ENCODE measurements at regions not wholly inside any gene's neighbourhood (a gene's known extent, or its start where the extent isn't known, plus 50 kb on each side); places are given as distances from the start of the nearest gene placed in this dataset.
A peak's percentile ranks its signal among the peaks of the same experiment; 100 is the strongest.
"Not testable (repeated sequence)": the region's sequence is repeated elsewhere in the genome, so short reads cannot be mapped to it uniquely, and the experiment has no call there.

GRCh38 chr2:203585516-203585915 is 50.4 kb upstream of the RAPH1 start:
- no peak for DNase-seq

GRCh38 chr2:203586206-203586605 is 51.1 kb upstream of the RAPH1 start:
- no peak for DNase-seq

DNA sequence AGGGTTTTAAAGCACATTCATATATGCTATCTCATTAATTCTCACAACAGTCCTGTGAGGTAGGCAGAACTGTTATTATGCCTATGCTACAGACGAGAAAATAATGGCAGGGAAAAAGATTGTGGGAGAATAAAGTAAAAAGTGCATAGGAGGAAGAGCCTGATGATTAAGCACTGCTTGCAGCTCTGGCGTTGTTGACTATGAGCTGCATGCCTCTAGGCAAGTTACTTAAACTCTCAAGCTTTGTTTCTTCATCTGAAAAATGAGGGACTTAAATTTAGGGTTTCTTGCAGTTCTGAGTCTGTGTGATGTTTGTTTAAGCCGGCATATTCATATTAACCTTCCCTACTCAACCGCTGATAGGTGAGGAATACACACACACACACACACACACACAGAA is 51.6 kb upstream of the RAPH1 start:
- DNase-seq: no peak

DNA sequence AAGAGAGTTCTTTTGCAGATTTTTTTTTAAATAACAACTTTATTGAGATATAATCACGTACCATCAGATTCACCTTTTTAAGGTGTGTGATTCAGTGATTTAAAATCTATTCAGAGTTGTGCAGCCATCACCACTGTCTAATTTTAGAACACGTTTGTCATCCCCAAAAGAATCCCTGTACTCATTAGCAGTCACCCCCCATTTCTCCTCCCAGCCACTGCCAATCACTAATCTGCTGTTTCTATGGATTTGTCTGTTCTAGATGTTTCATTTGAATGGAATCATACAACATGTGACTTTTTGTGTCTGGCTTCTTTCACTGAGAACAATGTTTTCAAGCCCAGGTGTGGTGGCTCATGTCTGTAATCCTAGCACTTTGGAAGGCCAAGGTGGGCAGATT is 55.4 kb upstream of the RAPH1 start:
- no peak for DNase-seq

DNA sequence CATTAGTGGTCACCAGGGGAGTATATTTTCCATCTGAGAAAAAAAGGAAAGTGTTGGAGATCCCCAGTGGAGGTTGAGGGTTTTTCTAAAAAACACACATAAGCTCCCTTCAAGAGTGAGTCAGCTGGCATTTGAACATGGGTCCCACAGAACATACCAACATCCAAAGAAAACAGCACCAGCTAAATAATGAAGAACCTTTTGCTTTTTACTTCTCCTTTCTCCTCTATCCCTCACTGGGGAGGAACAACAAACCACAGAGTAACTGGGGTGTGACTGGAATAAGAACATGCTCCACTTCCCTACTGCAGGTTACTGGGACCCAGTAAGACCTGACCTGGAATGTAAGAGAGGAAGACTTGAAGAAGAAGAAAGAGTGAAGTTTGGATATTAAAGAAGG is 56.5 kb upstream of the RAPH1 start:
- DNase-seq: no peak

DNA sequence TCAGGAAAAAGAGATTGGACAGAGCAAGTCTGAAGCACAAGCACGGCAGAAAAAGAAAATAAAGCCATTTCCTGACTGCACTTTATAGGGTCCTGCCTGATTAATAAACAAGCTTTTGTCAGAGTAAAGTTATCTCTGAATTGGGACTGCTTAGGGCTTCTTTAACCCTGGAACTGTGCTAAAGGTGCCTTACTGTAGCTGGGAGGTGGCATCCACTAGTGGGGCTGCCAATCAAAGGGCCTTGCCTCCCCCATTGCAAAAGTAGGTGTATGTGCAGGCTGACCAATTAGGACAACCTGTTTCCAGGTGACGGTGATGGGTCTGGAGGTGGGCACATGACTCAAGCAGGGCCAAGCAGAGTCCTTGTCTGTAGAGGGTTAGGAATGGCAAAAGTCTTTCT is 57.4 kb upstream of the RAPH1 start:
- no peak for DNase-seq

GRCh38 chr2:203594541-203594940 is 59.4 kb upstream of the RAPH1 start:
- no peak for DNase-seq

DNA sequence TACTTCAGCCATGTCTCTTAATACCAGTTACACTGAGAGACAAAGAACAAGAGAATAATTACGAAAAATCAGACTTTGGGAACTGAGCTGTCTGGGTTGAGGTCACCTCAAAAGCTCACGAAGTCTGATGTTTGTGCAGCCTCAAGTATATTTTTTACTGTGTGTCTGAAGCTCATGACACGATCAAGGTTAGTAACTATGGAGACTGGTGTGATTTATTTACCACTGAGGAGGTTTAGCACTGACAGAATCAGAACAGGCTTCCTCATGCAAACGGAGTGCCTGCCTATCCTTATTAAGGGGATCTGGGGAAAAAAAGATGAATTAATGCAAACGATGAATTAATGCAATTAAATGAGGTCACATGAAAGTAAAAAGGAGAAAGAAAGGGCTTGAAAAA is 61.1 kb upstream of the RAPH1 start:
- DNase-seq: no peak

DNA sequence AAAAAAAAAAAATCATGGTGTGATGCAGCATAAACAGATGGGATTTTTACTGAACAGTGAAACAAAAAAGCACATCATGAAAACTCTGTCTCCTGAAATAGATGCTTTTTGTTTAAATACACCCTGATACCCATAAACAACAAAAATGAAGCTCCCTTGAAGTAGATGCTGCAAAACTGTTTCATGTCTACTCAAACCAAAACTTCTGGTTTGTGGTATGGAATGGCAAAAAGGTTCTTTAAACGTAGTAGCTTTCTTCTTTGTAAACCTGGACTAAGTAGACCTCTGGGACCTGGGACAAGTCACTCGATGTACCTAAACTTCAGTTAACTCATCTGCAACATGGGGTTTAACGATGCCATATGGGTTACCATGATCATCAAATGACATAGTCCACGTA is 64.4 kb upstream of the RAPH1 start:
- DNase-seq: peak in 1 of 5 donors; percentile 74

DNA sequence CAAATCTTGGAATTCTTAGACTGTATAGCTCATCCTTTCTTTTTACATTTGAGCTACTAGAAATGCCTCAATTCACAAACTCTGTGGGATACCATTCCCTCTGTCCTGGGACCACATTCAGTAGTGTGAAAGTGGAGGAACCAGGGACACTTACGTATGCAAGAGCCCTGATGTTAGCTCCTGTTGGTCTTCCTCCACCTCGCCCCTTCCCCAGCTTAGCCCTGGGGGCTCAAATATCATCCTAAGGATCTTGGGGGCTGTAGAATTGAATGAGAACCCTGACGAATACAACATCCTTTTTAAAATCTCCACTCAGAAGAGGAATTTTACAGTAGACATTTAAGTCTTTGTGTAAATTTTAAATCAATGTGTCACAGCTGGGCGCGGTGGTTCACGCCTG is 65.2 kb upstream of the RAPH1 start:
- no peak for DNase-seq

DNA sequence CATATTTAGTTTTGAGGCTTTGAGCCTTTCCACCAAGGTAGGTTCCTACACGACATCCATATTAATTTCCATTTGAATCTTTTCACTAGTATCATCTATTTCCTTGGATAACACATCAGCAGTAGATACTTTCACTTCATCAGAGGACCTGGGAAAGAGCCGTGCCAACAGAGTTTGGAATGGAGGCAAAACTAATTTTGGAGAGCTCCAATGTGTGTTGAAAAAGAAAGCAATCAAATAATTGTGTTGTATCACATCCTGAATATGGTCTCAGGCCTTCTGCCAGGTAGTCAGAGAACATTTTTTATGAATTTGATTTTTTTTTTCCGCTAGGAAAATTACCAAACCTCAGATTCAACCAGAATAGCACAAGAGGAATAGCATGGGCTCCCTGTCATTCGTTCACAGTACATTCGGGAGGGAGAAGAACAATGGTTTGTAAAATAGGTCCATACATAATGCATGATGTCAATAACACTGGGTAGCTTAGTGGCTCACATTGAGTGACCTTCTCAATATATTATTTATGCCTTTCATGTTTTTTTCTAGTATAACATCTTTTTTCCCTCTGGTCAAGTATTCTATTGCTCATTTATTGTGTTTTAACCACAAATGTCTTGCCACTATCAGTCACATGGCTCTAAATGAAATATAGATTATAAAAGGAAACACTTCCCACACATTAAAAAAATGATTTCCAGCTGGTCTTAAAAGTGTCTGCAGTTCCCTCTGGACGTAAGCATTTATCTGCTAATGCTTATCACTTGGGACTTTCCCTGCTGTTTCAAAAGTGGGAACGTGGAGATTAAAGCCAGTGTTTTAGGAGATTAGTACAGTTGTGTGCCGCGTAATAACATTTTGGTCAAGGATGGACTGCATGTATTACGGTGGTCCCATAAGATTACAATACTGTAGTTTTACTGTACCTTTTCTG is 68.6 kb upstream of the RAPH1 start:
- DNase-seq: no peak

DNA sequence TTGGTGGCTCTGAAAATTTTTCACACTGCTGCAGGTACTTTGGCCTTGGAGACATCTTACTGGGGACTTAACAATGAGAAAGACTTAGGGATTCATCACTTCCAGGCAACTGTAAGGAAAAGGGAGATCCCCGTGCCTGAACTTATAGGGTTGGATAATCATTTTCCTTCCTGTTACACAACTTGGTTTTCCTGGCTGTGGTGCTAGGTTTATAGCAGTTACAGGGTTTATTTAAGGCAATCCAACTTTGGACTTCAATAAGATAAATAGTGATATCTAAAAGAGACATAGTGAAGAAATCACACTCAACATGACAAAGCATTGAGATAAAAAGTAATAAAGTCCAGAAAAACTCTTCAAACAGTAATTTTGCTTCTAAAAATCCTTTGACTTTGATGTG is 70.2 kb upstream of the RAPH1 start:
- DNase-seq: no peak

- no peak for DNase-seq
Observed at GRCh38 chr2:203606051-203606450, 71.0 kb upstream of the RAPH1 start.

DNA sequence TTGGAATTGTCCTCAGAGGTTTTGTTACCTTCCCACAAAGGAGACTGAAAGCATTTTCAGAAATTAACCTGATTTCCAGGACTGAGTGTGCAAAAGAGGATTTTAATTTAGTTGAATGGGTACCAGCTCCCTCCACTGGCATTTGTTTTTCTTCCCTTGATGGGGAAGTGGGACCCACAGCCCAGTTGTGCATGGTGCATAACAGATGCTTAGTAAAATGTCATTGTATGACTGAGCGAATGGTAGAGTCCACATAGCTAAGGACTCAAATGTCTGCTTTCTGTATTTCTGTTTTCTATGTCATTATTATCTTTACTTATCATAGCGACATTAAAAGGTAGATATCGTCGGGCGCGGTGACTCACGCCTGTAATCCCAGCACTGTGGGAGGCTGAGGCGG is 75.5 kb upstream of the RAPH1 start:
- no peak for DNase-seq

DNA sequence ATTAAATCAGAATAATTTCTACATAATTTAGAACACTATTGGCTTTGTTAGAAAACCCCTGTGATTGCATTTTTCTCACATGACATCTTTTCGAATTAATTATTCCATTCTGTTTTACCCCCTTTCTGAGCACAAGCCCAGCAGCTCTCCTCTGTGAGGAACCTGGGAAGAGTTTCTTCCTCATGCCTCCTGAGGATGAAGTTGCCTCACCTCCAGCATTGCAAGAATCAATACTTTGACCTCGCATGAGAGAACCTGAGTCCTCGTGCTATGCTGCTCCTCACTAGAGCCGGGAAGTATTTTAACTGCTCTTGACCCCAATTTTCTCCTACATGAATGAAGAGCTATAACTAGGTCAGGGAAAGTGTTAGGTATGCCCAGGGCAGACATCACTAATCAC is 77.1 kb upstream of the RAPH1 start:
- DNase-seq: no peak

GRCh38 chr2:203619267-203619878 is 84.3 kb upstream of the RAPH1 start:
- DNase-seq: no peak

DNA sequence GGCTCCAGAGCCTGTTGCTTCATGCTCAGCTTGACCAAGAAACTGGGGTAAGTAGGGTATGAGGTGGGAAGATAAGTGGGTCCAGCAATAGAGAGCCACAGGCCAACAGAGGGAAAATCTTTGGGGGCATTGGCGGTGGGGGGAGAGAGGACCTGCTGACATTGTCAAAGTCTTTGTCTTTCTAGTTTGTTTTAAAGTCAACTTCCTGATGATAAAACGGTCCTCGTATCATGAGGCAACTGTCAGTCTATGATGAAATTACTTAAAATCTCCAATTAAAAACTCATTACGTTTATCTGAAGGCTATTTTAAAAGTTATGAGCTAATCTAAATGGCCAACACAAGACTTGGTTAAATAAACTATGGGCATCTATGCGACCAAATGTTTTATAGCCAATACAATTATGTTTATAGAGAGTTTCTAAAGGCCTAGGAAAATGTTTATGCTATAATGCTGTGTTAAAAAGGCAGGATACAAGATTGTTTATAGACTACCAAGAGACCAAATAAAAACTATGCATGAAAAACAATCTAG is 84.4 kb upstream of the CD28 start:
- no peak for DNase-seq

GRCh38 chr2:203623096-203623495 is 83.3 kb upstream of the CD28 start:
- no peak for DNase-seq

GRCh38 chr2:203623661-203624060 is 82.8 kb upstream of the CD28 start:
- DNase-seq: peak in 1 of 5 donors; percentile 27

GRCh38 chr2:203625701-203626100 is 80.7 kb upstream of the CD28 start:
- DNase-seq: no peak

- DNase-seq: not testable (repeated sequence)
Observed at GRCh38 chr2:203626247-203626646, 80.2 kb upstream of the CD28 start.

GRCh38 chr2:203626952-203627681 is 79.3 kb upstream of the CD28 start:
- DNase-seq: no peak

DNA sequence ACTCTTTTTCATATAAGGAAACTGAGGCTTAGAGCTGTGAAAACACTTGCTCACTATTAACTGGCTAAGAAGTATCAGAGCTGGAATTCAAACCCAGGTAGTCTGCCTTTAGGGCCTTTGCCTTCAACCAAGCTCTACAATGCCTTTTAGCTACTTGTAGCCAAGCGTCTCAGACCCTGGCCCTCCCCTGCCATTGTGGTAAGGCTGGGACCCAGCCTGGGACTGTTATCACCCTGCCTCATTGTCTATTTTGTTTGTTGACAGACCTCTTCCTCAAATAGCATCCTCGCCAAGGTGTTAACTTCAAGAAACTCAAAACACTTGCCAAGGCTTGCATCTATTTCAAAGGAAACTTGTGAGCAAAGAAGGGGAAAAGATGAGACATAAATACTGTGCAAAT is 76.7 kb upstream of the CD28 start:
- DNase-seq: no peak
